GM23338 (cell line): ENCODE measurements at regions not wholly inside any gene's neighbourhood (a gene's known extent, or its start where the extent isn't known, plus 50 kb on each side); places are given as distances from the start of the nearest gene placed in this dataset.

ENCODE experiments used
- ATAC-seq: fragments of 200-7000 bp; cut with Tn5 transposase; 3 replicates; pipeline ENCODE4 v1.9.1; 2020
- DNase-seq: peaks from one replicate; pipeline ENCODE4 v3.0.0-alpha.2; 2015; ENCODE audit warnings: low spot score
- H2AFZ ChIP-seq: fragments of 200-600 bp; sonication (generic); 2 replicates; pipeline ENCODE4 v1.8.0; 2016; ENCODE audit warnings: antibody characterized with exemption, mild to moderate bottlenecking, moderate library complexity
- H3F3A ChIP-seq: fragments of 200-600 bp; sonication (generic); replicated peaks from 2 replicates; pipeline ENCODE4 v1.8.0; 2017; ENCODE audit warnings: antibody characterized with exemption, mixed run types, low read depth
- H3K27ac ChIP-seq: fragments of 200-600 bp; sonication (generic); 2 replicates; pipeline ENCODE4 v1.6.1; 2016; ENCODE audit warnings: low read depth
- H3K27me3 ChIP-seq: fragments of 200-600 bp; sonication (generic); 2 replicates; pipeline ENCODE4 v1.8.0; 2016; ENCODE audit warnings: mild to moderate bottlenecking, mixed run types, moderate library complexity; ENCODE audit not compliant: insufficient read depth
- H3K36me3 ChIP-seq: fragments of 200-600 bp; sonication (generic); 2 replicates; pipeline ENCODE4 v1.8.0; 2016; ENCODE audit warnings: mild to moderate bottlenecking; ENCODE audit not compliant: insufficient read depth
- H3K4me1 ChIP-seq: fragments of 200-600 bp; sonication (generic); 2 replicates; pipeline ENCODE4 v1.8.0; 2016; ENCODE audit warnings: mild to moderate bottlenecking, moderate library complexity; ENCODE audit not compliant: insufficient read depth
- H3K4me2 ChIP-seq: fragments of 200-600 bp; sonication (generic); 2 replicates; pipeline ENCODE4 v1.7.1; 2017; ENCODE audit warnings: mixed run types
- H3K4me3 ChIP-seq: fragments of 200-600 bp; sonication (generic); 2 replicates; pipeline ENCODE4 v1.6.1; 2016; ENCODE audit warnings: mixed run types
- H3K79me2 ChIP-seq: fragments of 200-600 bp; sonication (generic); replicated peaks from 2 replicates; pipeline ENCODE4 v1.8.0; 2017; ENCODE audit warnings: mild to moderate bottlenecking; ENCODE audit not compliant: insufficient read depth
- H3K9me2 ChIP-seq: fragments of 200-600 bp; sonication (generic); 2 replicates; pipeline ENCODE4 v1.8.0; 2017; ENCODE audit not compliant: insufficient read depth
- H4K20me1 ChIP-seq: fragments of 200-600 bp; sonication (generic); replicated peaks from 2 replicates; pipeline ENCODE4 v1.8.0; 2017; ENCODE audit warnings: mild to moderate bottlenecking; ENCODE audit not compliant: insufficient read depth
- H3K27ac Mint-ChIP-seq: 2 replicates; pipeline ENCODE4 v1.8.0; 2020; ENCODE audit warnings: inconsistent platforms, mild to moderate bottlenecking, moderate library complexity, mixed read lengths
- H3K27me3 Mint-ChIP-seq: 3 replicates; pipeline ENCODE4 v1.8.0; 2022; ENCODE audit warnings: low read depth, mild to moderate bottlenecking, moderate library complexity, mixed read lengths, inconsistent platforms; ENCODE audit not compliant: insufficient read depth, poor library complexity
- H3K36me3 Mint-ChIP-seq: 3 replicates; pipeline ENCODE4 v1.8.0; 2021; ENCODE audit warnings: low read depth, mild to moderate bottlenecking, inconsistent platforms, moderate library complexity, mixed read lengths
- H3K4me1 Mint-ChIP-seq: 3 replicates; pipeline ENCODE4 v1.8.0; 2020; ENCODE audit warnings: mild to moderate bottlenecking, inconsistent platforms, mixed read lengths
- H3K4me3 Mint-ChIP-seq: 3 replicates; pipeline ENCODE4 v1.8.0; 2021; ENCODE audit warnings: moderate library complexity, mild to moderate bottlenecking, inconsistent platforms, mixed read lengths
- H3K9me3 Mint-ChIP-seq: 3 replicates; pipeline ENCODE4 v1.8.0; 2020; ENCODE audit warnings: moderate library complexity, mild to moderate bottlenecking, inconsistent platforms, mixed read lengths
- CREB1 ChIP-seq: fragments of 250-450 bp; sonication (Bioruptor Pico); IDR thresholded peaks from 2 replicates; pipeline ENCODE4 v1.5.0; 2020; ENCODE audit warnings: low read depth, mild to moderate bottlenecking, moderate library complexity
- CTCF ChIP-seq, 2 experiments: fragments of 200-600 bp in 1 of 2; sonication (generic) in 1 of 2; conservative IDR thresholded peaks; 2 replicates each; pipeline versions ENCODE4 v1.5.1 to v1.6.1; 2016 to 2017; ENCODE audit warnings: antibody characterized with exemption in 2 of 2, low read depth in 2 of 2, mild to moderate bottlenecking in 2 of 2, moderate library complexity in 1 of 2
- ETS1 ChIP-seq: IDR thresholded peaks from 2 replicates; pipeline ENCODE4 v1.6.1; 2016; ENCODE audit warnings: antibody characterized with exemption
- EZH2 ChIP-seq: fragments of 200-600 bp; sonication (generic); IDR thresholded peaks from one replicate; pipeline ENCODE4 v1.8.0; 2017; ENCODE audit warnings: antibody characterized with exemption, mild to moderate bottlenecking, low read depth; ENCODE audit not compliant: unreplicated experiment
- EZH2phosphoT487 ChIP-seq: fragments of 200-600 bp; sonication (generic); IDR thresholded peaks from one replicate; pipeline ENCODE4 v1.8.1; 2018; ENCODE audit warnings: antibody characterized with exemption; ENCODE audit not compliant: unreplicated experiment
- JUNB ChIP-seq: IDR thresholded peaks from one replicate; pipeline ENCODE4 v1.6.1; 2016; ENCODE audit warnings: antibody characterized with exemption; ENCODE audit not compliant: unreplicated experiment
- NANOG ChIP-seq: IDR thresholded peaks from 2 replicates; pipeline ENCODE4 v1.6.1; 2016; ENCODE audit warnings: antibody characterized with exemption, borderline replicate concordance
- POLR2AphosphoS5 ChIP-seq: IDR thresholded peaks from 2 replicates; pipeline ENCODE4 v1.6.1; 2016; ENCODE audit warnings: antibody characterized with exemption, low read depth
- REST ChIP-seq: IDR thresholded peaks from one replicate; pipeline ENCODE4 v1.6.1; 2018; ENCODE audit warnings: antibody characterized with exemption; ENCODE audit not compliant: unreplicated experiment
- STAT1 ChIP-seq: IDR thresholded peaks from one replicate; pipeline ENCODE4 v1.6.1; 2016; ENCODE audit warnings: antibody characterized with exemption; ENCODE audit not compliant: unreplicated experiment
- ZNF114 ChIP-seq: fragments of 250-450 bp; sonication (Bioruptor Pico); IDR thresholded peaks from 2 replicates; pipeline ENCODE4 v1.5.0; 2020; ENCODE audit warnings: mild to moderate bottlenecking, moderate library complexity
- ZNF331 ChIP-seq: fragments of 250-450 bp; sonication (Bioruptor Pico); IDR thresholded peaks from 2 replicates; pipeline ENCODE4 v1.5.0; 2020; ENCODE audit warnings: low read depth, mild to moderate bottlenecking, moderate library complexity
- ZNF462 ChIP-seq: fragments of 250-450 bp; sonication (Bioruptor Pico); IDR thresholded peaks from 2 replicates; pipeline ENCODE4 v1.5.0; 2020; ENCODE audit warnings: mild to moderate bottlenecking, moderate library complexity

- Mint-ChIP-seq H3K27ac (no peak overlapping the region), H3K4me1 (no peaks in the 10 kb centered on the region), H3K36me3 (peaks cover 8% of the 10 kb centered on the region; the same call in 2 of the 3 replicates), H3K4me3 (no peak overlapping the region), H3K27me3 (no peaks in the 10 kb centered on the region), H3K9me3 (peaks cover 22% of the 10 kb centered on the region)
- DNase-seq (no peak), ATAC-seq (no peak)
- TF ChIP-seq EZH2phosphoT487 (no peak), ZNF114 (CRISPR knock-in tag) (no peak), REST (no peak), ETS1 (no peak), ZNF462 (CRISPR knock-in tag) (no peak), CREB1 (no peak), CTCF (conservative IDR thresholded peaks at IDR 0.05; ENCODE audit: low read depth in 2 of 2) (no peak), STAT1 (no peak), NANOG (no peak), POLR2AphosphoS5 (no peak), EZH2 (no peak), JUNB (no peak), ZNF331 (CRISPR knock-in tag) (no peak)
- Histone ChIP-seq H3K9me2 (no peaks in the 10 kb centered on the region), H3K36me3 (peaks cover 9% of the 10 kb centered on the region; the same call in 1 of the 2 replicates), H3K4me3 (no peak overlapping the region), H2AFZ (no peak overlapping the region), H3K27me3 (no peaks in the 10 kb centered on the region), H3K27ac (no peak overlapping the region), H3F3A (no peaks in the 10 kb centered on the region), H3K4me1 (no peaks in the 10 kb centered on the region), H3K4me2 (no peak overlapping the region), H3K79me2 (no peaks in the 10 kb centered on the region), H4K20me1 (no peaks in the 10 kb centered on the region)
Measured at GRCh38 chr9:78143281-78144007, 92.4 kb upstream of the CEP78 start.
